ENCODE measurements at regions not wholly inside any gene's neighbourhood (a gene's known extent, or its start where the extent isn't known, plus 50 kb on each side); places are given as distances from the start of the nearest gene placed in this dataset.
A peak's percentile ranks its signal among the peaks of the same experiment; 100 is the strongest.

- peaks cover 69% of the 10 kb centered on the region for H3K27me3 ChIP-seq (ENCODE audit: low read depth, low read length)
- H3K36me3 ChIP-seq (replicated peaks; ENCODE audit: low read depth, low read length), result no peaks in the 10 kb centered on the region
- no peak overlapping the region for H3K4me3 ChIP-seq (ENCODE audit: low read length)
- no peak overlapping the region for H3K4me2 ChIP-seq (ENCODE audit: low read length)
- no peak overlapping the region for H3K9ac ChIP-seq (ENCODE audit: low read length)
- no peaks in the 10 kb centered on the region for H4K20me1 ChIP-seq (ENCODE audit: insufficient read depth, low read length)
- no peak overlapping the region for H3K27ac ChIP-seq (ENCODE audit: low read length)
- TF ChIP-seq EZH2phosphoT487 (IDR thresholded peaks at IDR 0.05; ENCODE audit: low read depth), result no peak
- TF ChIP-seq, protein P1, sequence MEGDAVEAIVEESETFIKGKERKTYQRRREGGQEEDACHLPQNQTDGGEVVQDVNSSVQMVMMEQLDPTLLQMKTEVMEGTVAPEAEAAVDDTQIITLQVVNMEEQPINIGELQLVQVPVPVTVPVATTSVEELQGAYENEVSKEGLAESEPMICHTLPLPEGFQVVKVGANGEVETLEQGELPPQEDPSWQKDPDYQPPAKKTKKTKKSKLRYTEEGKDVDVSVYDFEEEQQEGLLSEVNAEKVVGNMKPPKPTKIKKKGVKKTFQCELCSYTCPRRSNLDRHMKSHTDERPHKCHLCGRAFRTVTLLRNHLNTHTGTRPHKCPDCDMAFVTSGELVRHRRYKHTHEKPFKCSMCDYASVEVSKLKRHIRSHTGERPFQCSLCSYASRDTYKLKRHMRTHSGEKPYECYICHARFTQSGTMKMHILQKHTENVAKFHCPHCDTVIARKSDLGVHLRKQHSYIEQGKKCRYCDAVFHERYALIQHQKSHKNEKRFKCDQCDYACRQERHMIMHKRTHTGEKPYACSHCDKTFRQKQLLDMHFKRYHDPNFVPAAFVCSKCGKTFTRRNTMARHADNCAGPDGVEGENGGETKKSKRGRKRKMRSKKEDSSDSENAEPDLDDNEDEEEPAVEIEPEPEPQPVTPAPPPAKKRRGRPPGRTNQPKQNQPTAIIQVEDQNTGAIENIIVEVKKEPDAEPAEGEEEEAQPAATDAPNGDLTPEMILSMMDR (IDR thresholded peaks at IDR 0.05; ENCODE audit: low read depth, low read length), result peak; percentile 38
- H3K79me2 ChIP-seq (ENCODE audit: low read length), result no peaks in the 10 kb centered on the region
- no peaks in the 10 kb centered on the region for H3K9me3 ChIP-seq (ENCODE audit: insufficient read depth, low read length)
- H3K4me1 ChIP-seq (ENCODE audit: low read length), result peaks cover 16% of the 10 kb centered on the region
- H2AFZ ChIP-seq (ENCODE audit: low read depth, low read length), result no peak overlapping the region
Measured at GRCh38 chr20:24790746-24791283, 158.3 kb upstream of the CST7 start.

DNA sequence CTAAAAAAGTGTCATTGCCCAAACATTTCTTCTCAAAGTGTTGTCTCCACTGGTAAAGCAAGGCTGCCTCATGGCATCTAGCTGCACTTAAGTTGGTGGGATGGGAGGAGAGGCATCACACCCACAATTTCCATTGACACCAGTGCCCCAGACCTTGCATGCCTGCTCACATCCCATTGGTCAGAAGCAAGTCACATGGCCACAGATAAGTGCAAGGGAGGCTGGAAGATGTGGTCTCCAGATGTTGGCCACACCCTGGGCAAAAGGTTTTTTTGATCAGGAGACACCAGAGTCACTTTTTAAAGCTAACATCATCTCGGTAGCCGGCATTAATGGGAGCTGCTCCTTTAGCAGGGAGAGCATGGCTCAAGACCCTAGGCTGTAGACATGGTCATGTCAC lies 157.1 kb upstream of the CST7 start:
- Histone ChIP-seq H3K36me3 (replicated peaks; ENCODE audit: low read depth, low read length) (no peaks in the 10 kb centered on the region), H3K9ac (ENCODE audit: low read length) (no peak overlapping the region), H2AFZ (ENCODE audit: low read depth, low read length) (no peak overlapping the region), H4K20me1 (ENCODE audit: insufficient read depth, low read length) (no peaks in the 10 kb centered on the region), H3K4me2 (ENCODE audit: low read length) (no peak overlapping the region), H3K27ac (ENCODE audit: low read length) (no peak overlapping the region), H3K4me1 (ENCODE audit: low read length) (peaks cover 13% of the 10 kb centered on the region), H3K4me3 (ENCODE audit: low read length) (no peak overlapping the region), H3K27me3 (ENCODE audit: low read depth, low read length) (peaks cover 75% of the 10 kb centered on the region), H3K79me2 (ENCODE audit: low read length) (no peaks in the 10 kb centered on the region), H3K9me3 (ENCODE audit: insufficient read depth, low read length) (no peaks in the 10 kb centered on the region)
- TF ChIP-seq, protein P1 (IDR thresholded peaks at IDR 0.05; ENCODE audit: low read depth, low read length), result no peak
- no peak for TF ChIP-seq EZH2phosphoT487 (IDR thresholded peaks at IDR 0.05; ENCODE audit: low read depth)

- Histone ChIP-seq H3K27me3 (ENCODE audit: low read depth, low read length) (peaks cover 76% of the 10 kb centered on the region), H3K9me3 (ENCODE audit: insufficient read depth, low read length) (no peaks in the 10 kb centered on the region), H3K4me3 (ENCODE audit: low read length) (no peak overlapping the region), H3K4me1 (ENCODE audit: low read length) (peaks cover 8% of the 10 kb centered on the region), H3K79me2 (ENCODE audit: low read length) (no peaks in the 10 kb centered on the region), H2AFZ (ENCODE audit: low read depth, low read length) (no peak overlapping the region), H3K27ac (ENCODE audit: low read length) (no peak overlapping the region), H3K36me3 (replicated peaks; ENCODE audit: low read depth, low read length) (no peaks in the 10 kb centered on the region), H3K4me2 (ENCODE audit: low read length) (no peak overlapping the region), H3K9ac (ENCODE audit: low read length) (no peak overlapping the region), H4K20me1 (ENCODE audit: insufficient read depth, low read length) (no peaks in the 10 kb centered on the region)
- no peak for TF ChIP-seq EZH2phosphoT487 (IDR thresholded peaks at IDR 0.05; ENCODE audit: low read depth)
- TF ChIP-seq, protein P1 (IDR thresholded peaks at IDR 0.05; ENCODE audit: low read depth, low read length), result no peak
Measured at GRCh38 chr20:24792641-24793495, 156.2 kb upstream of the CST7 start.

- Histone ChIP-seq H3K4me2 (ENCODE audit: low read length) (no peak overlapping the region), H3K79me2 (ENCODE audit: low read length) (no peaks in the 10 kb centered on the region)
Measured at GRCh38 chr20:24795436-24795835, 153.6 kb upstream of the CST7 start.

More at GRCh38 chr20:24795436-24795835, 153.6 kb upstream of the CST7 start:
- H3K9ac ChIP-seq (ENCODE audit: low read length), result no peak overlapping the region
- no peaks in the 10 kb centered on the region for H3K36me3 ChIP-seq (replicated peaks; ENCODE audit: low read depth, low read length)
- no peaks in the 10 kb centered on the region for H4K20me1 ChIP-seq (ENCODE audit: insufficient read depth, low read length)
- H3K4me3 ChIP-seq (ENCODE audit: low read length), result no peak overlapping the region
- TF ChIP-seq EZH2phosphoT487 (IDR thresholded peaks at IDR 0.05; ENCODE audit: low read depth), result no peak
- TF ChIP-seq, protein P1 (IDR thresholded peaks at IDR 0.05; ENCODE audit: low read depth, low read length), result no peak
- no peaks in the 10 kb centered on the region for H3K9me3 ChIP-seq (ENCODE audit: insufficient read depth, low read length)
- H3K27me3 ChIP-seq (ENCODE audit: low read depth, low read length), result peaks cover 69% of the 10 kb centered on the region
- no peaks in the 10 kb centered on the region for H3K4me1 ChIP-seq (ENCODE audit: low read length)
- H3K27ac ChIP-seq (ENCODE audit: low read length), result no peak overlapping the region
- H2AFZ ChIP-seq (ENCODE audit: low read depth, low read length), result no peak overlapping the region

Measured in OCI-LY3 (cell line).